ENCODE measurements at regions not wholly inside any gene's neighbourhood (a gene's known extent, or its start where the extent isn't known, plus 50 kb on each side); places are given as distances from the start of the nearest gene placed in this dataset.

DNA sequence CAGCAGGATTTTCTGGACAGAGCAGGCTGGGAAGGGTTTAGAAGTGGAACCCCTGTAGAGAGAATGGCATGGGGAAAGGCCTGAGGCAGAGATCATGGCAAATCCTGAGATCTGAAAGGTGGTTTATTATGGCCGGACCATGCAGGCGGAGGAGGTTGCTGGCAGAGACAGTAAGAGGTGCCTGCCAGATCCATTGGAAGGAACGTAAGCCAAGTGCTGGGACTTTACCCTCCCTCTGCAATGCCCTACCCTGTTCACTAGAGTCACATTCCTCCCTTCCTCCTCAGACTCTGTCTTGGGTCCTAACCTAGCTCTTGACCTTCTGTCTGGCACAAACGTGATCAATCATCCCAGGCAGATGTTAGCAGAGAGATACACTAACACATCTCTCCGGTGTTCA, 66.4 kb upstream of the SLC22A23 start:
- no peak for DNase-seq (ENCODE audit: low spot score)

DNA sequence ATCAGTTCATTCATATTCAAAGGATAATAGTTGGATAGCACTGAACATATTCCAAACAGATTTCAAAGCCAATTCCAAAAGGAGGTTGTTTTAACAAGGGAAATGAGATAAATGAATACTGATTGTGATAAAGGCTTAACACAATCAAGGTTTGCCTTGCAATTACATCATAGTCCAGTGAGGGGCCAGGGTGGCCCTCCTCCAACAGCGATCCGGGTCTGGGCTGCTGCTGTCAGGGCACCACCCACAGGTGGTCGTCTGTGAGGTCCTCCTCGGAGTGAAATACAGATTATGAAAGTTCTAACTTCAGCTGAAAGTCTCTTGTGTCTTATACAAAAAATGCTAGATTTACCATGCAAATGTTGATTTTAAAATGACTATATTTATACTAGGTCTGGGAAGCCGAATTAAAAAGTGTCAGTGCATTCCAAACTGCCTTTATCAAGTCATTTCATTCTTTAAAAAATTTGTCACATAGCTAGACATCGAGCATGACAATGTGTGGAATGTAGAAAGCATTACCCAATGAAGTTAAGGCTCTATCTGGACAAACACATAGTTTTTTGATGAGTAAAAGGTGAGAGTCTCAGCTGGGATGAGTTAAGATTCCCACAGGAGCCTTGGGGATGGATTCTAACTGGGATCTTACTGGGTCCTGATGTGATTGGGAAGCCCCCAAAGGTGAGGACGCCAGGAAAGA, 65.9 kb upstream of the SLC22A23 start:
- DNase-seq (ENCODE audit: low spot score), result no peak

DNA sequence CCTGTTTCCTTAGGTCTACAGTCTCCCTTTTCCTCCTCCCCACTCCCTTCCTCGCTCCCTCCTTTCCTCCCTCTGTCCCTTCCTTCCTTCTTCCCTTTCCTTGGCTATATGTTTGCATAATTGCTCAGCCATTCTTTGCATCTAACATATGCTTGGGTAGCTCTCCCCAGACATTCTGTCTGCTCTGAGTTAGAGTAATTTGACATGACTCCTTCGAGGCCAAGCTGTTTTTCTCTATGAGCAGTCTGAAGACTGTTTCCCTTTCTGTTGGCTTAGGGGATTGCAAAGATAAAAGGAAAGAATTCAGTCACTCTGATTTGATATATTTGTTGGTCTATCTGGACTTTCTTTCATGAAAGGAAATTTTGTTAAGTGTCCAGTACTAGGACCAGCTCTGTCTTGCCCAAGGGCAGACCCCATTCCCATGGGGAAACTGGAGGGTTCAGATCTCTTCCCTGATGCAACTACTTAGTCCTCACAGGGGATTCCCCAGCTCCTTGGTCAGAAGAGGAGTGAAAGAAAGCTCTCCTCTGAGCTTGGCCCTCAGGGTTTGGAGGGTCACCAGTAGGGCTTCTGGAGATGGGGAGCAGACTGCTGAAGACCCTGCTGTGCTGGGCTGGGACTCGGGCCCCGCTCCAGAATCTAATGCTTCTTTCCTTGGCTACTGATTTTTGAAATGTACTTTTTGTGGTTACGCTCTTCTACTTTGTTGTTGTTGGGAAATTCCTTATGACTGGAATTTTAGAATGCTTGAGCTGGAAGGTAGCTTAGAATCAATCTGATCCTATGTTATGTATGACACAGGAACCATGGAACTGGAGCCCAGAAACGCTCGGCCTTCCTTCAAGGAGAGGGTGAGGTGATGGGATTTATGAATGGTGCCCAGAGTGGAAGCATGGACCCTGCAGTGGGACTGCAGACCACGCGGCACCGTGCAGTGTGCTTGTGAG, 63.7 kb upstream of the SLC22A23 start:
- no peak for DNase-seq (ENCODE audit: low spot score)

DNA sequence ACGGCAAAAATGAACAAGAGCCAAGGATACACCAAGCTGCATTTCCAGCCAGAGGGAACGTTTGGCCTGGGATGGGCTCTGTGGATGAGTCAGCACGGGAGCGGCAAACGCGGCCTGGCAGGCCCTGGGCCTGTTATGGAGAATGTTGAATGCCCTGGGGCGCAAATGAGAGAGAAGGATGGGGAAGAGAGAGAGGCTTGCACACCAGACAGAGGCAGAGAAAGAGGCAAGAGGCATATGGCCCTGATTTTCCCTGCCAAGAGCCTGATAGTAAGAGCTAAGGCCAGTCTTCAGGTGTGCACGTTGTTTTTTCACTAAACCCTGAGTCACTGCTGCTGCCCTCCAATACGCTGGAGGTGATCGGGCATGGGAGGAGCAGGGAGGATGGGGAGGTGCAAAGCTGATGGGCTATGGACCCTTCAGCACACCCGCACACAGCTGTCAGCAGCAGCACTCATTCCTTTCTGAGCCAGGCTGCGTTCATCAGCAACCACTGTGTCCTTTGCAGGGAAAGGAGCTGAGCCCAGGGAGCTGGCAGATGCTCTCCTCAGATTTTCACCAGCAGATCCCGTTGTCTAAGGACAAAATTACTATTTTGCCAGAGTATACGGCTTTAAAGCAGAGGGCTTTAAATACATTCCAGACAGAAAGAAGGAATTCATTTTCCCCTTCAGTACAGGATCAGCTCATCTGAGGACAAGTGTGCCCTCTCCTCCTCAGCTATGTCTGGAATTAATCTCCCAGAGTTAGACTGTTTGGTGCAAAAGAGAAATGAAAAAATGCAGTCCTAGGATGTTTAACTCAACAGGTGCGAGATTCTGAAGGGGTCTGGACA, 61.7 kb upstream of the SLC22A23 start:
- no peak for DNase-seq (ENCODE audit: low spot score)

DNA sequence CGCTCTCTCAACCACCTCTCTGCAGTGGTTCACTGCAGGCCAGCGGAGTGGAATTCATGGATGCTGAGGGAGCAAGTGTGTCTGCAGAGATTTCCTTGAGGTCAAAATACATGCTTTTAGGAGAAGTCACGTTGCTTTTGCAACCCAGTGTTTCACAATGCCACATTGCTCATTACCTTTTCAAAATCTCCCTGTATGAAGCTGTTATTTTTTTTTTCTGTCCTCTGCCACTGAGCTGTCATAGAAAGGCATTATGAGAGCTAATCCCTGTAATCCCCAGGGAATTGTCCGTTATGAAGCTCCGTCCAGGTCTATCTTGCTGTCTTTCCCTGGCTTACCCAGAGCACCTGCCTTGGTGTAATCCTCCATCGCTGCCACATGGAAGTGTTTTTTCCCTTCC, 60.5 kb upstream of the SLC22A23 start:
- DNase-seq (ENCODE audit: low spot score), result no peak

DNA sequence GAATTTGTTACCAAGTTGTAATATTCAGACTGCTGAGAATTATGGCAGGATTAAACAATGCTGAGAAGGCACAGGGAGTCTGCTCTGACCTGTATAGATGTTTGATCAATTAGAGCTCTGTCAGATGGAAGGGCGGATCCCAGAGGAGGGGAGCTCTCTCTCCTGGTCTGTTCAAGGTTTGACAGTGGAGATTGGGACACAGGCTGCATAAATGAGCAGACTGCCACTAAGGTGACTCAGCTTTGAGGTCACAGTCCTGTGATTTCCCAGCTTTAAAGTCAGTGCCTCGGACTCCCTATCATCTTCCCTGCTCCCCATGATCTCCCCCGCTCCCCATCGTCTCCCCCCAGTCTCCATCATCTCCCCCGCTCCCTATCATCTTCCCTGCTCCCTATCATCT, 59.2 kb upstream of the SLC22A23 start:
- DNase-seq (ENCODE audit: low spot score), result no peak

DNA sequence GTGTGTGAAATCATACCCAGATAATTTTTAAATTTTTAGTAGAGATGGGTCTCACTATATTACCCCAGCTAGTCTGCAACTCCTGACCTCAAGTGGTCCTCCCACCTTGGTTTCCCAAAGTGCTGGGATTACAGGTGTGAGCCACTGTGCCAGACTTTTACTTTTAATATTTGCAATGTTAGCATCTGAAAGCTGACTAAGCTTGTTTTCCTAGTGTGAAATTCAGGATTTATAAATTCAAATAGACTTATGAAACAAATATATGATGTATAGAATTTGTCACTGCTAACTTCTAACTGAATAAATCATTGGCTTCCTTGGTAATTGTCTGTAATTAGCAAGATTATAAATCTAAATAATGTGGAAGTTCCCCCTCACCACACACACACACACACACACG, 58.8 kb upstream of the SLC22A23 start:
- no peak for DNase-seq (ENCODE audit: low spot score)

DNA sequence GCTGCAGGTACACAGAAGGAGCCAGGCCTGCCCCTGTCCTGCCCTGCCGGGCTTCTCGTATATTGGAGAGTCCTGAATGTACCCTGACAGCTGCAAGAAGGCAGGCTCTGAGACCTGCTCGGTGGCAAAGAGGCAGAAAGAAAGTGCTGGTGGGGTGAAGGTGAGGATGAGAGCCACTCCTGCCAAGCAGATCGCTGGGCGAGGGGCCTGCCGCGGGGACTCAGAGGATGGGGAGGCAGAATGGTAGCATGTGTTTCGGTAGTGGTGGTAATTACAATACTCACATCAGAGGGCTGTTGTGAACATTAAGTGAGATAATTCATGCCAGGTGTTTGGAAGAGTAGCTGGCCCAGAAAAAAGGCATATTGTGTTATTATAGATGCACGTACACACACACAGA, 56.6 kb upstream of the SLC22A23 start:
- no peak for DNase-seq (ENCODE audit: low spot score)

DNA sequence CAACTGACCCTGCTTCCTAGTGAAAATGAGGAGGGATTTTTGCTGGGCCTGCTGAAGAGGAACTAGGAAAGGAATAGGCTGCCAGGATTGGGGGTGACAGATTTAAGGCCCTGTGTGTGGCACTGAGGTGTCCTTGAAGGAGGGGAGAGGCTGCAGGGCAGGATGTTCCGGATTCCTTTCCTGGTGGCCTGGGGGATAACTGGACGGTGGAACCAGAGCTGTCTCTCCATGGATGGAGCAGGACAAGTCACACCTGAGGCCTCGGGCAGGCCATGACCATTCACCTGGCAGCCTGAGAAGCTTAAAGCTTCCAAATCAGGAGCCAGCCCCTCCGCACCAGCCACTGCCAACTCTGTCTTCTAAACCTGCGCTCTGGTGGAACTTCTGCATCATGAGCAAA, 56.0 kb upstream of the SLC22A23 start:
- no peak for DNase-seq (ENCODE audit: low spot score)

DNA sequence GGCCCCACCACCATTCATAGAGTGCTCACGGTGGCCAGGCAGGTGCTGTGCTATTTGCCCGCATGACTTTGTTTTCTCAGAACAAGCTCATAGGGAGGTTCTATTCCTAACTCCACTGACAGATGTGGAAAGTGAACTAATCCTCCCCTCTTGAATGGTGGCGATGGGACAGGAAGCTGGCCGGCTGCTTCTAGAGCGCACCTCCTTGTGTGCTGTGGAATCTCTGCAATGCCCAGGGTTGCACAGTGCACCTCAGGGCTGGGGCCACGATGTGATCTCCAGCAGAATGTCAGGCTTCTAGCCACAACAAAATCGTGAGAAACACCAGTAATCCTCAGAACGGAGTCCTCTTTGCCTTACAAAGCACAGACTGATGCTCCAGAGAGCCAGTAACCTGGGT, 53.8 kb upstream of the SLC22A23 start:
- DNase-seq (ENCODE audit: low spot score), result no peak

DNA sequence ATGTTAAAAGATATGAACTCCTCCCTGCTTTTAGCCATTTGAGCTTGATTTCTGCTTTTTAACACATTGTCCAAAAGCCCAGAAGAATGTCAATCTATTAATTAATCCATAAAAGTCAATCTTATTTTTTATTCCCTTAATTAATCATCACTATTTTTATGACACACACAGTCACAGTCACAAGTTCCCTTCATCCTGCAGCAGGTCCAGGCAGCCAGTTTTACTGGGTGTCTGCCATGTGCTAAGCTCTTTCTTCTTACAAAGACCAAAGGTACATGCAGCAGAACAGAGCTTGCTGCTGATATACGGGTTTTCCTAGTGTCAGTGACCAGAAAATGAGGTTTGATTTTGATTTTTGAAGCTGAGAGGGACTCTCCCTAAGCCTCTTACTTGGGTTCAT, 53.3 kb upstream of the SLC22A23 start:
- DNase-seq (ENCODE audit: low spot score), result no peak

DNA sequence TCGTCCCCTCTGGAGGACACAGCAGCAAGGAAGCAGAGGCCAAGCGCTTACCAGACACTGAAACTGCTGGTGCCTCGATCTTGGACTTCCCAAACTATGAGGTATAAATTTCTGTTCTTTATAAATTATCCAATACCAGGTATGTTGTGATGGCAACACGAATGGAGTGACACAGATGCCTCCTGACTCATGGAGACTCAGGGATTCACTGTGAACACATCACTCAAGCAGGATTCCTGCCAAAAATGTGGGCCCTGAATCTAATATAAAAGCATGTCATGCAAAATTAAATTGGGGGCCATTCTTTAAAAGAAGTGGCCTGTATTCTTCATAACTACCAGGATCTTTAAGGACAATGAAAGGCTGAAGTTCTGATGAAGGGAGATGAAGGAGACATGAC, 52.5 kb upstream of the SLC22A23 start:
- DNase-seq (ENCODE audit: low spot score), result no peak

DNA sequence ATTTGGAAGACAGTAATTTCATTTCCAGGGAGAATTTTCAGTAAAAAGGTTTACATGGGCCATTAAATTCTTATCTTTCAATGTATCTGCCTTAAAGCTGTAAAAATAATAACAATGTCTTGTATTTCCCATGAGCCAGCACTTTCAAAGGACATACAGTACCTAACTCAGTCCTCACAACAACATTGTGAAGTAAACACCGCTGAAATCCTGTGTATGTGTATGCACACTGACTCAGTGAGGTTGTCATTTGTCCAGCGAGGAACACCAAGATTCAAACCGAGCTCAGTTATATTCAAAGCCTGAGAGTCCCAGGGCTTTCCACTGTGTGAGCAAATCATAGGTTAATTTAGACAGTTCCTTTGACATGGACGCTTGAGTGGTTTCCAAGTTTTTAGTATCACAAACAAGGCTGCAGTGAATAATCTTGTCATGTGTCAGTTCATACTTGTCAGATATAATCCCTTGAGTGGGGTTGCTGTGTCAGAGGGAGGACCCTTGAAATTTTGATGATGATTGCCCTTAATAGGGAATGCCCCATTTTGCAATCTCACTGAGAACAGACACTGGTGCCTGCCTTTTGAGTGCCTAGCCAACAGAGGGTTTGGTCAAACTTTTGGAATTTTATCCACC, 50.0 kb upstream of the SLC22A23 start:
- no peak for DNase-seq (ENCODE audit: low spot score)
